ENCODE measurements at regions not wholly inside any gene's neighbourhood (a gene's known extent, or its start where the extent isn't known, plus 50 kb on each side); places are given as distances from the start of the nearest gene placed in this dataset.
"Not testable (repeated sequence)": the region's sequence is repeated elsewhere in the genome, so short reads cannot be mapped to it uniquely, and the experiment has no call there.

- H3K27me3 ChIP-seq, result no peaks in the 10 kb centered on the region
- 34 to 36% methylated on average over 21 of the region's 23 CpGs for WGBS, 2 donors
- H3K36me3 ChIP-seq, result no peaks in the 10 kb centered on the region
- no peak overlapping the region for H3K4me3 ChIP-seq
- no peak for DNase-seq (ENCODE audit: low spot score in 2 of 2)
- H3K9me3 ChIP-seq, result peaks cover 0 to 14% (median 0%) of the 10 kb centered on the region in 4 donors
- H3K4me1 ChIP-seq, result peaks cover 0 to 56% (median 9%) of the 10 kb centered on the region in 4 donors
- peak overlapping the region; percentile 19 to 91 (median 75) for H3K27ac ChIP-seq
- no peak for TF ChIP-seq POLR2A (IDR thresholded peaks at IDR 0.05)
- TF ChIP-seq, protein P1, sequence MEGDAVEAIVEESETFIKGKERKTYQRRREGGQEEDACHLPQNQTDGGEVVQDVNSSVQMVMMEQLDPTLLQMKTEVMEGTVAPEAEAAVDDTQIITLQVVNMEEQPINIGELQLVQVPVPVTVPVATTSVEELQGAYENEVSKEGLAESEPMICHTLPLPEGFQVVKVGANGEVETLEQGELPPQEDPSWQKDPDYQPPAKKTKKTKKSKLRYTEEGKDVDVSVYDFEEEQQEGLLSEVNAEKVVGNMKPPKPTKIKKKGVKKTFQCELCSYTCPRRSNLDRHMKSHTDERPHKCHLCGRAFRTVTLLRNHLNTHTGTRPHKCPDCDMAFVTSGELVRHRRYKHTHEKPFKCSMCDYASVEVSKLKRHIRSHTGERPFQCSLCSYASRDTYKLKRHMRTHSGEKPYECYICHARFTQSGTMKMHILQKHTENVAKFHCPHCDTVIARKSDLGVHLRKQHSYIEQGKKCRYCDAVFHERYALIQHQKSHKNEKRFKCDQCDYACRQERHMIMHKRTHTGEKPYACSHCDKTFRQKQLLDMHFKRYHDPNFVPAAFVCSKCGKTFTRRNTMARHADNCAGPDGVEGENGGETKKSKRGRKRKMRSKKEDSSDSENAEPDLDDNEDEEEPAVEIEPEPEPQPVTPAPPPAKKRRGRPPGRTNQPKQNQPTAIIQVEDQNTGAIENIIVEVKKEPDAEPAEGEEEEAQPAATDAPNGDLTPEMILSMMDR (IDR thresholded peaks at IDR 0.05), result no peak
- no peak for TF ChIP-seq EP300 (IDR thresholded peaks at IDR 0.05)
Observed at GRCh38 chr21:39004634-39005501, 178.4 kb downstream of the PSMG1 start.

- no peaks in the 10 kb centered on the region for H3K36me3 ChIP-seq
- DNase-seq (ENCODE audit: low spot score in 2 of 2), result no peak
- peak overlapping the region in 3 of 4 donors; percentile 62 to 86 (median 77) for H3K27ac ChIP-seq
- TF ChIP-seq, protein P1 (IDR thresholded peaks at IDR 0.05), result no peak
- TF ChIP-seq POLR2A (IDR thresholded peaks at IDR 0.05) (no peak), EP300 (IDR thresholded peaks at IDR 0.05) (peak in 1 of 2 donors; percentile 48)
- 41 to 51% methylated on average over 9 of the region's 9 CpGs for WGBS, 2 donors
- H3K4me3 ChIP-seq, result no peak overlapping the region
- H3K27me3 ChIP-seq, result no peaks in the 10 kb centered on the region
- peaks cover 0 to 59% (median 9%) of the 10 kb centered on the region in 4 donors for H3K4me1 ChIP-seq
- peaks cover 0 to 14% (median 0%) of the 10 kb centered on the region in 4 donors for H3K9me3 ChIP-seq
Observed at GRCh38 chr21:39003982-39004633, 179.1 kb downstream of the PSMG1 start.

- no peak for DNase-seq (ENCODE audit: low spot score in 2 of 2)
- WGBS, 2 donors, result 83 to 93% methylated on average over 5 of the region's 5 CpGs
- Histone ChIP-seq H3K27me3 (no peaks in the 10 kb centered on the region), H3K9me3 (peaks cover 0 to 10% (median 0%) of the 10 kb centered on the region in 4 donors), H3K4me1 (peaks cover 0 to 44% (median 9%) of the 10 kb centered on the region in 4 donors), H3K27ac (peak overlapping the region in 1 of 4 donors; percentile 52), H3K4me3 (no peak overlapping the region), H3K36me3 (no peaks in the 10 kb centered on the region)
- TF ChIP-seq POLR2A (IDR thresholded peaks at IDR 0.05) (no peak), EP300 (IDR thresholded peaks at IDR 0.05) (no peak)
- TF ChIP-seq, protein P1 (IDR thresholded peaks at IDR 0.05), result no peak
Observed at GRCh38 chr21:39001341-39001740, 181.9 kb downstream of the PSMG1 start.

GRCh38 chr21:39000496-39000895, 182.8 kb downstream of the PSMG1 start:
- 64 to 74% methylated on average over 3 of the region's 3 CpGs for WGBS, 2 donors
- H3K9me3 ChIP-seq, result peaks cover 0 to 2% (median 0%) of the 10 kb centered on the region in 4 donors
- no peaks in the 10 kb centered on the region for H3K27me3 ChIP-seq
- H3K36me3 ChIP-seq, result no peaks in the 10 kb centered on the region
- TF ChIP-seq POLR2A (IDR thresholded peaks at IDR 0.05), result no peak
- peak in 1 of 2 donors; percentile 52 for TF ChIP-seq EP300 (IDR thresholded peaks at IDR 0.05)
- H3K4me1 ChIP-seq, result peaks cover 0 to 35% (median 9%) of the 10 kb centered on the region in 4 donors
- peak overlapping the region in 1 of 4 donors; percentile 52 for H3K27ac ChIP-seq
- no peak for DNase-seq (ENCODE audit: low spot score in 2 of 2)
- H3K4me3 ChIP-seq, result no peak overlapping the region

GRCh38 chr21:38999161-38999560, 184.1 kb downstream of the PSMG1 start:
- Histone ChIP-seq H3K4me3 (no peak overlapping the region), H3K4me1 (peaks cover 0 to 27% (median 2%) of the 10 kb centered on the region in 4 donors), H3K27ac (no peak overlapping the region), H3K36me3 (no peaks in the 10 kb centered on the region), H3K9me3 (no peaks in the 10 kb centered on the region), H3K27me3 (no peaks in the 10 kb centered on the region)
- TF ChIP-seq EP300 (IDR thresholded peaks at IDR 0.05), result peak in 1 of 2 donors; percentile 41
- TF ChIP-seq, protein P1 (IDR thresholded peaks at IDR 0.05), result no peak
- TF ChIP-seq POLR2A (IDR thresholded peaks at IDR 0.05), result no peak
- 84 to 90% methylated on average over 3 of the region's 3 CpGs for WGBS, 2 donors
- DNase-seq (ENCODE audit: low spot score in 2 of 2), result no peak

DNA sequence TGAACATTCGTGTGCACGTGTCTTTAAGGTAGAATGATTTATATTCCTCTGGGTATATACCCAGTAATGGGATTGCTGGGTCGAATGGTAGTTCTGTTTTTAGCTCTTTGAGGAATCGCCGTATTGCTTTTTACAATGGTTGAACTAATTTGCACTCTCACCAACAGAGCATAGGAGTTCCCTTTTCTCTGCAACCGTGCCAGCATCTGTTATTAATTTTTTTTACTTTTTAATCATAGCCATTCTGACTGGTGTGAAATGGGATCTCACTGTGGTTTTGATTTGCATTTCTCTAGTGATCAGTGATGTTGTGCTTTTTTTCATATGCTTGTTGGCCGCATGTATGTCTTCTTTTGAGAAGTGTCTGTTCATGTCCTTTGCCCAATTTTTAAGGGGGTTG, 185.0 kb downstream of the PSMG1 start:
- peaks cover 0 to 29% (median 8%) of the 10 kb centered on the region in 4 donors for H3K4me1 ChIP-seq
- H3K27me3 ChIP-seq; DNase-seq (ENCODE audit: low spot score in 2 of 2); H3K36me3 ChIP-seq; H3K4me3 ChIP-seq; H3K9me3 ChIP-seq; H3K27ac ChIP-seq: not testable (repeated sequence)
- 74 to 83% methylated on average over 7 of the region's 7 CpGs for WGBS, 2 donors

DNA sequence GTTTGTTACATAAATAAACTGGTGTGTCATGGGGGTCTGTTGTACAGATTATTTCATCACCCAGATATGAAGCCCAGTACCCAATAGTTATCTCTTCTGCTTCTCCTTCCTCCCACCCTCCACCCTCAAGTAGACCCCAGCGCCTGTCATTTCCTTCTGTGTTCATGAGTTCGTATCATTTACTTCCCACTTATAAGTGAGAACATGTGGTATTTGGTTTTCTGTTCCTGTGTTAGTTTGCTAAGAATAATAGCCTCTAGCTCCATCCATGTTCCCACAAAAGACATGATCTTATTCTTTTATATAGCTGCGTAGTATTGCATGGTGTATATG, 185.4 kb downstream of the PSMG1 start:
- DNase-seq (ENCODE audit: low spot score in 2 of 2); H3K9me3 ChIP-seq; H3K27me3 ChIP-seq; H3K4me3 ChIP-seq; H3K27ac ChIP-seq; H3K36me3 ChIP-seq: not testable (repeated sequence)
- peaks cover 0 to 30% (median 11%) of the 10 kb centered on the region in 4 donors for H3K4me1 ChIP-seq
- 73 to 80% methylated on average over 3 of the region's 3 CpGs for WGBS, 2 donors
